Fibroblast of lung (primary cell): ENCODE measurements at regions not wholly inside any gene's neighbourhood (a gene's known extent, or its start where the extent isn't known, plus 50 kb on each side); places are given as distances from the start of the nearest gene placed in this dataset.

ENCODE experiments used
- EZH2 ChIP-seq: IDR thresholded peaks from 2 replicates; pipeline ENCODE4 v1.5.1; 2012; ENCODE audit warnings: low read length, control low read depth, mild to moderate bottlenecking; ENCODE audit errors: missing control alignments
- TF ChIP-seq, protein P1 (sequence below), 2 donors: IDR thresholded peaks in 1 of 2; conservative IDR thresholded peaks in 1 of 2; 1 replicate in 1 of 2; 2 replicates in 1 of 2; pipeline ENCODE4 v1.5.1; 2011 to 2012; ENCODE audit warnings: low read length in 2 of 2, control low read depth in 1 of 2, inconsistent platforms in 1 of 2, low read depth in 1 of 2, mild to moderate bottlenecking in 1 of 2

DNA sequence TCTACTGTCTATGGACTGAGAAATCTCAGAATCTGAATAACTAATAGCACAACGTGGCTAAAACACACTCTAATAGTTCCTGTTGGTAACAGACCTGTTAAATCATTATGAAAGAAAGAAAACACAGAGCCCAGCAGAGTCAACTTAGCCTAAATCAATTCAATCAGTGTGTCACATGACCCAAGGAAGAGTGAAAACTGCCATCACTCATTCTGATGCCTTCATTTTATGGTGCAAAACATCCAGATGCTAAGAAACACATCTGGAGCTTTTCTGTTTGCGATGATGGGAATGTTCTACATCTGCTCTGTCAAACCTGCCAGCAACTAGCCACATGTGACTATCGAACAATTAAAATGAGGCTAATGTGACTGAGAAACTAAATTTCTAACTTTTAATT lies 295.7 kb upstream of the TRIB2 start:
- TF ChIP-seq, protein P1, sequence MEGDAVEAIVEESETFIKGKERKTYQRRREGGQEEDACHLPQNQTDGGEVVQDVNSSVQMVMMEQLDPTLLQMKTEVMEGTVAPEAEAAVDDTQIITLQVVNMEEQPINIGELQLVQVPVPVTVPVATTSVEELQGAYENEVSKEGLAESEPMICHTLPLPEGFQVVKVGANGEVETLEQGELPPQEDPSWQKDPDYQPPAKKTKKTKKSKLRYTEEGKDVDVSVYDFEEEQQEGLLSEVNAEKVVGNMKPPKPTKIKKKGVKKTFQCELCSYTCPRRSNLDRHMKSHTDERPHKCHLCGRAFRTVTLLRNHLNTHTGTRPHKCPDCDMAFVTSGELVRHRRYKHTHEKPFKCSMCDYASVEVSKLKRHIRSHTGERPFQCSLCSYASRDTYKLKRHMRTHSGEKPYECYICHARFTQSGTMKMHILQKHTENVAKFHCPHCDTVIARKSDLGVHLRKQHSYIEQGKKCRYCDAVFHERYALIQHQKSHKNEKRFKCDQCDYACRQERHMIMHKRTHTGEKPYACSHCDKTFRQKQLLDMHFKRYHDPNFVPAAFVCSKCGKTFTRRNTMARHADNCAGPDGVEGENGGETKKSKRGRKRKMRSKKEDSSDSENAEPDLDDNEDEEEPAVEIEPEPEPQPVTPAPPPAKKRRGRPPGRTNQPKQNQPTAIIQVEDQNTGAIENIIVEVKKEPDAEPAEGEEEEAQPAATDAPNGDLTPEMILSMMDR (conservative IDR thresholded peaks at IDR 0.05 in 1 of 2, IDR thresholded peaks at IDR 0.05 in 1 of 2; ENCODE audit: low read depth in 1 of 2, low read length in 2 of 2) = no peak
- TF ChIP-seq EZH2 = no peak
